HepG2 (cell line): ENCODE measurements at regions not wholly inside any gene's neighbourhood (a gene's known extent, or its start where the extent isn't known, plus 50 kb on each side); places are given as distances from the start of the nearest gene placed in this dataset.

Experiments
- ATAC-seq: fragments of 200-7000 bp; cut with Tn5 transposase; 3 replicates; pipeline ENCODE4 v1.9.1; 2020; ENCODE audit warnings: mild to moderate bottlenecking, moderate library complexity
- BruUV-seq: library from RNA; stranded (reverse); fragments of 400-500 nt; replicated peaks from 2 replicates; lab custom pipeline; 2021; lab: Mats Ljungman, UMichigan
- CTCF ChIA-PET: fragments of 300-600 bp; formaldehyde crosslinking; extraction: SDS; loops from one replicate; lab custom pipeline; 2021; ENCODE audit warnings: low total read pairs, inconsistent platforms, low intra/inter-chr PET ratio; lab: Yijun Ruan, JAX
- POLR2A ChIA-PET: fragments of 350-600 bp; sonication (Branson Sonifier 250); formaldehyde crosslinking; loops from one replicate; lab custom pipeline; 2020; ENCODE audit warnings: antibody characterized with exemption, inconsistent platforms; lab: Yijun Ruan, JAX
- DNase-seq: peaks from one replicate; pipeline ENCODE4 v3.0.0-alpha.2; 2015; ENCODE audit warnings: low spot score
- FAIRE-seq: peaks from 3 replicates; lab custom pipeline; 2011; peaks lifted over from hg19 to GRCh38; lab: Jason Lieb, UNC
- H2AFZ ChIP-seq: one replicate; pipeline ENCODE4 v1.6.1; 2011; ENCODE audit warnings: low read length, inconsistent platforms
- H3K27ac ChIP-seq: fragments of 300-600 bp; 3 replicates; pipeline ENCODE4 v1.8.0; 2011; ENCODE audit warnings: mixed run types, mild to moderate bottlenecking, mixed read lengths, low read length, inconsistent platforms; ENCODE audit not compliant: insufficient read depth; ENCODE audit errors: extremely low read length
- H3K27me3 ChIP-seq, 2 experiments: fragments of 200-600 bp in 1 of 2; 2 replicates in 1 of 2; 3 replicates in 1 of 2; pipeline versions ENCODE4 v1.6.0 to v1.8.0; 2011; ENCODE audit warnings: low read length in 2 of 2, mild to moderate bottlenecking in 2 of 2, moderate library complexity in 2 of 2, inconsistent platforms in 1 of 2; ENCODE audit not compliant: insufficient read depth in 2 of 2, control insufficient read depth in 1 of 2
- H3K36me3 ChIP-seq, 2 experiments: fragments of 200-600 bp in 1 of 2; replicated peaks in 1 of 2; 2 replicates in 1 of 2; 3 replicates in 1 of 2; pipeline versions ENCODE4 v1.5.1 to v1.8.0; 2011; ENCODE audit warnings: low read length in 2 of 2, inconsistent platforms in 1 of 2; ENCODE audit not compliant: insufficient read depth in 2 of 2, control insufficient read depth in 1 of 2
- H3K4me1 ChIP-seq: 2 replicates; pipeline ENCODE4 v1.5.1; 2012; ENCODE audit warnings: low read length, inconsistent platforms; ENCODE audit not compliant: insufficient read depth
- H3K4me2 ChIP-seq: 2 replicates; pipeline ENCODE4 v1.6.0; 2011; ENCODE audit warnings: low read depth, low read length, inconsistent platforms
- H3K4me3 ChIP-seq, 3 experiments: fragments of 200-600 bp in 1 of 3; sonication (generic), shearing (Covaris generic) in 1 of 3; replicated peaks in 1 of 3; 2 replicates each; pipeline ENCODE4 v1.5.1; 2011 to 2016; ENCODE audit warnings: low read length in 3 of 3, inconsistent platforms in 2 of 3, low read depth in 2 of 3, mild to moderate bottlenecking in 2 of 3, control low read depth in 1 of 3, mixed read lengths in 1 of 3; ENCODE audit not compliant: insufficient read depth in 1 of 3
- H3K79me2 ChIP-seq: one replicate; pipeline ENCODE4 v1.6.1; 2011; ENCODE audit warnings: low read length, inconsistent platforms; ENCODE audit not compliant: insufficient read depth
- H3K9ac ChIP-seq: 2 replicates; pipeline ENCODE4 v1.6.0; 2011; ENCODE audit warnings: mild to moderate bottlenecking, low read depth, low read length, inconsistent platforms; ENCODE audit not compliant: insufficient read depth
- H3K9me3 ChIP-seq: 2 replicates; pipeline ENCODE4 v1.5.1; 2012; ENCODE audit warnings: mild to moderate bottlenecking, low read length
- H4K20me1 ChIP-seq: 2 replicates; pipeline ENCODE4 v1.6.0; 2011; ENCODE audit warnings: inconsistent platforms, mild to moderate bottlenecking, low read length, moderate library complexity; ENCODE audit not compliant: insufficient read depth
- AGO1 ChIP-seq: fragments of 200-400 bp; formaldehyde crosslinking; IDR thresholded peaks from 2 replicates; pipeline ENCODE4 v1.6.1; 2017; ENCODE audit warnings: mild to moderate bottlenecking, low read depth, low read length, moderate library complexity; ENCODE audit not compliant: poor library complexity, severe bottlenecking
- ATF3 ChIP-seq: sonication (generic); formaldehyde crosslinking; IDR thresholded peaks from 2 replicates; pipeline ENCODE4 v1.4.0; 2020; ENCODE audit warnings: missing genetic modification reagents
- HDAC1 ChIP-seq: sonication (generic); formaldehyde crosslinking; IDR thresholded peaks from 2 replicates; pipeline ENCODE4 v1.5.1; 2020; ENCODE audit warnings: mild to moderate bottlenecking, missing genetic modification reagents
- HNF4A ChIP-seq: sonication (generic); formaldehyde crosslinking; IDR thresholded peaks from 2 replicates; pipeline ENCODE4 v1.4.0; 2020; ENCODE audit warnings: missing genetic modification reagents
- KDM6A ChIP-seq: IDR thresholded peaks from 2 replicates; pipeline ENCODE4 v1.6.1; 2016; ENCODE audit warnings: low read depth
- KLF12 ChIP-seq: sonication (generic); formaldehyde crosslinking; IDR thresholded peaks from 2 replicates; pipeline ENCODE4 v1.4.0; 2020; ENCODE audit warnings: missing genetic modification reagents, borderline replicate concordance
- MAFF ChIP-seq: IDR thresholded peaks from 2 replicates; pipeline ENCODE4 v1.6.1; 2011; ENCODE audit warnings: low read depth, low read length, improper control_type of control experiment
- MZF1 ChIP-seq: sonication (generic); formaldehyde crosslinking; IDR thresholded peaks from 2 replicates; pipeline ENCODE4 v1.8.1; 2023; ENCODE audit warnings: mild to moderate bottlenecking, missing genetic modification reagents, borderline replicate concordance
- PLSCR1 ChIP-seq: sonication (generic); formaldehyde crosslinking; IDR thresholded peaks from 2 replicates; pipeline ENCODE4 v1.5.0; 2020; ENCODE audit warnings: missing genetic modification reagents, mild to moderate bottlenecking, borderline replicate concordance
- SETDB1 ChIP-seq: sonication (generic); formaldehyde crosslinking; IDR thresholded peaks from 2 replicates; pipeline ENCODE4 v1.5.1; 2020; ENCODE audit warnings: missing genetic modification reagents, mild to moderate bottlenecking, borderline replicate concordance
- STAG1 ChIP-seq: sonication (generic); formaldehyde crosslinking; IDR thresholded peaks from 2 replicates; pipeline ENCODE4 v1.4.0; 2020; ENCODE audit warnings: missing genetic modification reagents
- ZFP62 ChIP-seq: sonication (generic); formaldehyde crosslinking; IDR thresholded peaks from 2 replicates; pipeline ENCODE4 v1.4.0; 2020; ENCODE audit warnings: missing genetic modification reagents
- ZMYM3 ChIP-seq: sonication (generic); formaldehyde crosslinking; IDR thresholded peaks from 2 replicates; pipeline ENCODE4 v1.5.1; 2020; ENCODE audit warnings: mild to moderate bottlenecking, missing genetic modification reagents
- ZNF432 ChIP-seq: sonication (generic); formaldehyde crosslinking; IDR thresholded peaks from 2 replicates; pipeline ENCODE4 v1.5.0; 2020; ENCODE audit warnings: missing genetic modification reagents, mild to moderate bottlenecking, borderline replicate concordance
- ZNF75D ChIP-seq: sonication (generic); formaldehyde crosslinking; IDR thresholded peaks from 2 replicates; pipeline ENCODE4 v1.8.1; 2023; ENCODE audit warnings: missing genetic modification reagents, mild to moderate bottlenecking, borderline replicate concordance
- WGBS: methylation state at CpG from one replicate; pipeline ENCODE4 v1.1.6; 2017; ENCODE audit warnings: low lambda C conversion rate; 5-methylcytosine and 5-hydroxymethylcytosine counted together
- in situ Hi-C: cut with HindIII; loops from 2 replicates; pipeline ENCODE4 v1.10.0; 2017; ENCODE audit warnings: low pct_unique_long_range_greater_than_20kb; ENCODE audit not compliant: extremely low pct_ligation_motif_present
- intact Hi-C: fragments of 100-400 bp; cut with micrococcal nuclease; formaldehyde crosslinking; loops from one replicate; pipeline ENCODE4 v1.10.0; 2022; ENCODE audit not compliant: unreplicated experiment
- TF ChIP-seq, protein P1 (sequence below): sonication (generic); IDR thresholded peaks from 2 replicates; pipeline ENCODE4 v1.6.1; 2016; ENCODE audit warnings: low read depth, borderline replicate concordance
- TF ChIP-seq, protein P2 (sequence below): sonication (generic); formaldehyde crosslinking; IDR thresholded peaks from 2 replicates; pipeline ENCODE4 v1.8.0; 2022; ENCODE audit warnings: mild to moderate bottlenecking, missing genetic modification reagents; ENCODE audit not compliant: insufficient replicate concordance
- TF ChIP-seq, protein P3 (sequence below): sonication (generic); formaldehyde crosslinking; IDR thresholded peaks from 2 replicates; pipeline ENCODE4 v1.4.0; 2020; ENCODE audit warnings: missing genetic modification reagents, borderline replicate concordance
- TF ChIP-seq, protein P4 (sequence below): sonication (generic); formaldehyde crosslinking; IDR thresholded peaks from 2 replicates; pipeline ENCODE4 v1.5.1; 2020; ENCODE audit warnings: missing genetic modification reagents, mild to moderate bottlenecking, borderline replicate concordance

GRCh38 chr7:125654076-125654475 lies 724.5 kb upstream of the POT1 start:
- no peak overlapping the region for H3K4me3 ChIP-seq
- H3K9ac ChIP-seq, result no peak overlapping the region
- H3K4me1 ChIP-seq, result no peaks in the 10 kb centered on the region
- H3K79me2 ChIP-seq, result no peaks in the 10 kb centered on the region
- intact Hi-C loops, result no loop called here
- WGBS, result 0% methylated on average over 1 of the region's 1 CpG
- no peaks in the 10 kb centered on the region for H3K9me3 ChIP-seq
- H3K36me3 ChIP-seq, result no peaks in the 10 kb centered on the region
- ChIA-PET POLR2A (no interaction called here), CTCF (no interaction called here)
- no peaks in the 10 kb centered on the region for H3K27me3 ChIP-seq
- no TSS peak for BruUV-seq
- H3K4me2 ChIP-seq, result no peak overlapping the region
- no peak overlapping the region for H2AFZ ChIP-seq
- H3K27ac ChIP-seq, result no peak overlapping the region
- no peak for FAIRE-seq
- no peaks in the 10 kb centered on the region for H4K20me1 ChIP-seq
- in situ Hi-C loops, result no loop called here
- no peak for DNase-seq
- ATAC-seq, result no peak
- TF ChIP-seq, protein P1, sequence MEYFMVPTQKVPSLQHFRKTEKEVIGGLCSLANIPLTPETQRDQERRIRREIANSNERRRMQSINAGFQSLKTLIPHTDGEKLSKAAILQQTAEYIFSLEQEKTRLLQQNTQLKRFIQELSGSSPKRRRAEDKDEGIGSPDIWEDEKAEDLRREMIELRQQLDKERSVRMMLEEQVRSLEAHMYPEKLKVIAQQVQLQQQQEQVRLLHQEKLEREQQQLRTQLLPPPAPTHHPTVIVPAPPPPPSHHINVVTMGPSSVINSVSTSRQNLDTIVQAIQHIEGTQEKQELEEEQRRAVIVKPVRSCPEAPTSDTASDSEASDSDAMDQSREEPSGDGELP, result no peak
- TF ChIP-seq KLF12 (CRISPR knock-in tag), result no peak
- TF ChIP-seq KDM6A (CRISPR knock-in tag), result no peak
- TF ChIP-seq, protein P2, sequence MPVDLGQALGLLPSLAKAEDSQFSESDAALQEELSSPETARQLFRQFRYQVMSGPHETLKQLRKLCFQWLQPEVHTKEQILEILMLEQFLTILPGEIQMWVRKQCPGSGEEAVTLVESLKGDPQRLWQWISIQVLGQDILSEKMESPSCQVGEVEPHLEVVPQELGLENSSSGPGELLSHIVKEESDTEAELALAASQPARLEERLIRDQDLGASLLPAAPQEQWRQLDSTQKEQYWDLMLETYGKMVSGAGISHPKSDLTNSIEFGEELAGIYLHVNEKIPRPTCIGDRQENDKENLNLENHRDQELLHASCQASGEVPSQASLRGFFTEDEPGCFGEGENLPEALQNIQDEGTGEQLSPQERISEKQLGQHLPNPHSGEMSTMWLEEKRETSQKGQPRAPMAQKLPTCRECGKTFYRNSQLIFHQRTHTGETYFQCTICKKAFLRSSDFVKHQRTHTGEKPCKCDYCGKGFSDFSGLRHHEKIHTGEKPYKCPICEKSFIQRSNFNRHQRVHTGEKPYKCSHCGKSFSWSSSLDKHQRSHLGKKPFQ (CRISPR knock-in tag), result no peak
- TF ChIP-seq ZNF432 (CRISPR knock-in tag), result no peak
- no peak for TF ChIP-seq AGO1
- no peak for TF ChIP-seq SETDB1 (CRISPR knock-in tag)
- no peak for TF ChIP-seq HNF4A (CRISPR knock-in tag)
- no peak for TF ChIP-seq ZNF75D (CRISPR knock-in tag)
- TF ChIP-seq HDAC1 (CRISPR knock-in tag), result no peak
- TF ChIP-seq ZFP62 (CRISPR knock-in tag), result no peak
- TF ChIP-seq ATF3 (CRISPR knock-in tag), result no peak
- TF ChIP-seq, protein P3, sequence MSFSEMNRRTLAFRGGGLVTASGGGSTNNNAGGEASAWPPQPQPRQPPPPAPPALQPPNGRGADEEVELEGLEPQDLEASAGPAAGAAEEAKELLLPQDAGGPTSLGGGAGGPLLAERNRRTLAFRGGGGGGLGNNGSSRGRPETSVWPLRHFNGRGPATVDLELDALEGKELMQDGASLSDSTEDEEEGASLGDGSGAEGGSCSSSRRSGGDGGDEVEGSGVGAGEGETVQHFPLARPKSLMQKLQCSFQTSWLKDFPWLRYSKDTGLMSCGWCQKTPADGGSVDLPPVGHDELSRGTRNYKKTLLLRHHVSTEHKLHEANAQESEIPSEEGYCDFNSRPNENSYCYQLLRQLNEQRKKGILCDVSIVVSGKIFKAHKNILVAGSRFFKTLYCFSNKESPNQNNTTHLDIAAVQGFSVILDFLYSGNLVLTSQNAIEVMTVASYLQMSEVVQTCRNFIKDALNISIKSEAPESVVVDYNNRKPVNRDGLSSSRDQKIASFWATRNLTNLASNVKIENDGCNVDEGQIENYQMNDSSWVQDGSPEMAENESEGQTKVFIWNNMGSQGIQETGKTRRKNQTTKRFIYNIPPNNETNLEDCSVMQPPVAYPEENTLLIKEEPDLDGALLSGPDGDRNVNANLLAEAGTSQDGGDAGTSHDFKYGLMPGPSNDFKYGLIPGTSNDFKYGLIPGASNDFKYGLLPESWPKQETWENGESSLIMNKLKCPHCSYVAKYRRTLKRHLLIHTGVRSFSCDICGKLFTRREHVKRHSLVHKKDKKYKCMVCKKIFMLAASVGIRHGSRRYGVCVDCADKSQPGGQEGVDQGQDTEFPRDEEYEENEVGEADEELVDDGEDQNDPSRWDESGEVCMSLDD (CRISPR knock-in tag), result no peak
- no peak for TF ChIP-seq MZF1
- no peak for TF ChIP-seq MAFF
- no peak for TF ChIP-seq ZMYM3 (CRISPR knock-in tag)
- TF ChIP-seq, protein P4, sequence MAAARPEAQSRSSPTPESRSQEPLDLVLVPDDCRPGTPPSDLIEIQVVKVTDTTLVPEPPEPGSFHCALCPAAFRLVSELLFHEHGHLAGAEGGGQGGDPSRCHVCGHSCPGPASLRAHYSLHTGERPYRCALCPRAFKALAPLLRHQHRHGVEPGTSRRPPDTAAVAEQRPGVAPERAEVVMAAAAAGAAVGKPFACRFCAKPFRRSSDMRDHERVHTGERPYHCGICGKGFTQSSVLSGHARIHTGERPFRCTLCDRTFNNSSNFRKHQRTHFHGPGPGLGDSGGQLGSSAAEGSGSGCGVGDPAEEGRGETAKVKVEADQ (CRISPR knock-in tag), result no peak
- no peak for TF ChIP-seq STAG1 (CRISPR knock-in tag)
- TF ChIP-seq PLSCR1 (CRISPR knock-in tag), result no peak
